Activated CD8-positive, alpha-beta T cell treated with anti-CD3 and anti-CD28 coated beads, Interleukin-2, amount 10 ng/mL, durations not matched to agents 7 days and 5 days (primary cell): ENCODE measurements at regions not wholly inside any gene's neighbourhood (a gene's known extent, or its start where the extent isn't known, plus 50 kb on each side); places are given as distances from the start of the nearest gene placed in this dataset.

Experiments
- ATAC-seq: fragments of 150-1000 bp; cut with Tn5 transposase; one replicate; pipeline ENCODE4 v1.10.0; 2021; ENCODE audit warnings: moderate library complexity
- CTCF ChIA-PET: fragments of 350-600 bp; sonication (Branson Sonifier 250); formaldehyde crosslinking; loops from one replicate; lab custom pipeline; 2021; ENCODE audit warnings: antibody characterized with exemption; lab: Charles Lee
- POLR2A ChIA-PET: fragments of 350-600 bp; sonication (Branson Sonifier 250); formaldehyde crosslinking; loops from one replicate; lab custom pipeline; 2021; ENCODE audit warnings: antibody characterized with exemption; lab: Charles Lee
- DNase-seq: peaks from one replicate; pipeline ENCODE4 v3.0.0-alpha.2; 2020
- H3K27ac Mint-ChIP-seq: one replicate; pipeline ENCODE4 v1.8.0; 2021; ENCODE audit warnings: mild to moderate bottlenecking, mixed read lengths
- H3K27me3 Mint-ChIP-seq: one replicate; pipeline ENCODE4 v1.8.0; 2021; ENCODE audit warnings: low read depth, mixed read lengths
- H3K36me3 Mint-ChIP-seq: one replicate; pipeline ENCODE4 v1.8.0; 2021; ENCODE audit warnings: low read depth, mixed read lengths
- H3K4me1 Mint-ChIP-seq: one replicate; pipeline ENCODE4 v1.8.0; 2021; ENCODE audit warnings: low read depth, mixed read lengths
- H3K4me3 Mint-ChIP-seq: one replicate; pipeline ENCODE4 v1.8.0; 2021; ENCODE audit warnings: mild to moderate bottlenecking, mixed read lengths
- H3K9me3 Mint-ChIP-seq: one replicate; pipeline ENCODE4 v1.8.0; 2022; ENCODE audit warnings: mixed read lengths; ENCODE audit not compliant: insufficient read depth

DNA sequence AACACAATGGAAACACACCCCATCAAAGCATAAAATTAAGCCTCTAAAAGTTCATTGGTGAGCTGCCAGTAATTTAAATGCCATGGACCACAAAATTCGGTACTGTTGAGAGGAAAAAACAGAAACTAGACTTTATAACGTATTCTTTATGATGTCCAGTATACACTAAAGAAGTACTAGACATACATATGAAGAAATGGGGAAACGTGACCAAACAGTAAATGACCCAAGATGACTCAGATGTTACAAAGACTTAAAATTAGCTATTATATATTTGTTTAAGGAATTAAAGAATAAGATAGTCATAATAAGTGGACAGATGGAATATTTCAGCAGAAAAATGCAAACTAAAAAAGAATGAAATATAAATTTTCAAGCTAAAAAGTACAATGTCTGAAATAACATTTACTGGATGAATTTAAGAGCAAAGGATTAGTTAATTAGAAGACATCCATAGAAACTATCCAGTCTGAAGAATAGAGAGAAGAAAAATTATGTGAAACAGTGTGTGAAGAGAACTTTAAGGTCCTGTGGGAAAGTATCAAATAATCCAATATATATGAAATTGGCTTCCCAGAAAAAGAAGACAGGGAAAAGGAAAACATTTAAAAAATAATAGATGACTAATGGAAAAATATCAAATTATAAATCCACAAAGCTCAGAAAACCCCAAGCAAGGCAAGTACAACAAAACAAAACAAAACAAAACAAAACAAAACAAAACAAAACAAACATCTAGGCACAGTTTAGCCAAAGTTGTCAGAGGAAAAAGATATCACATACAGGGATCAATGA lies 69.4 kb downstream of the SAMD9 start:
- ChIA-PET CTCF (interaction anchor here (0.6 to 2.2 kb wide), 4 partner anchors 12 to 444 kb away, joined by 3 to 5 read pairs (median 3); no protein-coding TSS in a partner anchor), POLR2A (no interaction called here)
- no peaks in the 10 kb centered on the region for H3K36me3 Mint-ChIP-seq
- no peak overlapping the region for H3K27ac Mint-ChIP-seq
- peaks cover 2% of the 10 kb centered on the region for H3K27me3 Mint-ChIP-seq
- H3K4me3 Mint-ChIP-seq = no peak overlapping the region
- ATAC-seq (no peak), DNase-seq (no peak)
- no peaks in the 10 kb centered on the region for H3K9me3 Mint-ChIP-seq
- peaks cover 3% of the 10 kb centered on the region for H3K4me1 Mint-ChIP-seq

DNA sequence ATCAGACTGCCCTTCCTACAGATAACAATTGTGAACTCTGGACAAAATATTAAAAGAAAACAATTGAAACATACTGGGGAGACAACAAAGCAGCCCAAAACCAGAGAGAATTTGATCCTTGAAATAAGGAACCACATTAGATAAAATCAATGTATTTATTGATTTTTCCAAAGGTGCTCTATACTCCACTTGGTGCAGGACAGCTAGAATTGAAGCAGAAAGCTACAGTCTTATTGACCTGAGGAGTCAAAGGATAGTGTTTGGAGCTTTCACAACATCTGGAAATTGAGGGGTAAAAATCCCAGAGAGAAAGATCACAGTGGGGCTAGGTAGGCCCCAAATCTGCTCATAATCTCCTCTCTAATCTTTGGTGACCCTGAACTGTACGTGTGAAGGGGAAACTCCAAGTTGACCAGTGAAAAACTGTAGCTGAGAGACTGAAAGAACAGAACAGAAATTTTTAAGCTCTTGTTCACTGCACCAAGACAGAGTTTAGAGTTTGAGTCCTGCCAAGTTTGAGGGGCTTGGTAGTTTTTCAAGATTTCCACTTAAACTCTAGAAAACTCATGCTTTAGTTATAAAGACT lies 70.2 kb downstream of the SAMD9 start:
- no peak overlapping the region for H3K27ac Mint-ChIP-seq
- H3K27me3 Mint-ChIP-seq = peaks cover 2% of the 10 kb centered on the region
- no peaks in the 10 kb centered on the region for H3K4me1 Mint-ChIP-seq
- ATAC-seq (no peak), DNase-seq (no peak)
- H3K4me3 Mint-ChIP-seq = no peak overlapping the region
- H3K9me3 Mint-ChIP-seq = no peaks in the 10 kb centered on the region
- ChIA-PET CTCF (interaction anchor here (0.6 to 2.2 kb wide), 3 partner anchors 11 to 443 kb away, joined by 3 to 5 read pairs (median 3); no protein-coding TSS in a partner anchor), POLR2A (no interaction called here)
- no peaks in the 10 kb centered on the region for H3K36me3 Mint-ChIP-seq

DNA sequence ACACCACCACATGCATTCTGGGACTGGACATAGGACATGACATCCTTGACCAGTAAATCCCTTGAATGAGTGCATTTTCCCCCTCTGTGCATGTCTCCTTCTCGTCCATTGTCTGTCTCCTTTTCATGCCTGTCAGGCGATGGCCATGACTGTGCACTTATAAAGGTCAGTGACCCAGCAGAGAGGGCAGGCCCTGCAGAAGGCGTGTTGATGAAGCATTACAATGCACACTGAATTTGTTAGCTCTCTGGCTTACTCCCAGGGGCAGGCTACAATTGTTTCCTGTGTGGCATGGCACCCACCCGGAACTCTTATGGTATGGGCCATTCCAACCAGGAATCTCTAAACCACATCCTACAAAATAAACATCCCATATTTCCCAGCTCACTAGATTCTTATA lies 71.1 kb downstream of the SAMD9 start:
- POLR2A ChIA-PET = no interaction called here
- Mint-ChIP-seq H3K4me1 (no peaks in the 10 kb centered on the region), H3K4me3 (no peak overlapping the region), H3K27ac (no peak overlapping the region), H3K27me3 (peaks cover 2% of the 10 kb centered on the region), H3K36me3 (no peaks in the 10 kb centered on the region), H3K9me3 (no peaks in the 10 kb centered on the region)
- CTCF ChIA-PET = no interaction called here
- no peak for DNase-seq
- ATAC-seq = no peak

DNA sequence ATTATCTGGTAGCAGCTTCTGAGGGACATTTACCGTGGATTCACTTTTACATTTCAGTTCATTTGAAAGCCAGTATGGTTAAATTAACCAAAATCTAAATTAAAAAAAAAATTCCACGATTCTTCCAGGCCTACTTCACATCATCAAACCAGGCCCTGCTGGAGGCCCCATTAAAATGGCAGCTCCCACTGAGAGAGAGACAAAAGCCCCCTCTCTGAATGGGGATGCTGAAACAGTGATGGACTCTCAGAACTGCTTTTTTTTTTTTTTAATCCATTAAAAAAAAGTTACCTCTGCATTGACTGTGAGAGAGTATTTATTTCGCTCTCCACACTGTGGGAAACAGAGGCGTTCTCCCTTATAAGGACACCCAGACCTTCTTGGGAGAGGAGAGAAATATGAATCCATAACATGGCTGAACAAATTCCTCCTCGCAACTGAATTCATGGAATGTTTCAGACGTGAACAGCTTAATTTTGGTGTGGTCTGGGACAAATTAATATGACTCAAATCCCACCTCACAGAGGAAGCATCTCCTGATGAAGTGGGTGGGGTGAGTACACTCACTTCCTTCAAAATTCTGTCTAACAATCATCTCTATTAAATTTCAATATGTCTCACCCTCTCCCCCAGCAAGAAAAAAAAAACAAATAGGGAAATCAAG lies 73.5 kb downstream of the SAMD9 start:
- Mint-ChIP-seq H3K27me3 (peaks cover 2% of the 10 kb centered on the region), H3K36me3 (no peaks in the 10 kb centered on the region), H3K9me3 (no peaks in the 10 kb centered on the region), H3K27ac (no peak overlapping the region), H3K4me1 (no peaks in the 10 kb centered on the region), H3K4me3 (no peak overlapping the region)
- DNase-seq (no peak), ATAC-seq (no peak)
- POLR2A ChIA-PET = no interaction called here
- CTCF ChIA-PET = interaction anchor here (1.2 kb wide), 1 partner anchor 423 kb away, joined by 3 read pairs; no protein-coding TSS in a partner anchor

- ATAC-seq = no peak
- Mint-ChIP-seq H3K4me3 (no peak overlapping the region), H3K4me1 (no peaks in the 10 kb centered on the region), H3K27me3 (peaks cover 2% of the 10 kb centered on the region), H3K36me3 (no peaks in the 10 kb centered on the region), H3K9me3 (no peaks in the 10 kb centered on the region), H3K27ac (no peak overlapping the region)
- no peak for DNase-seq
- ChIA-PET POLR2A (no interaction called here), CTCF (interaction anchor here (1.2 kb wide), 1 partner anchor 423 kb away, joined by 3 read pairs; no protein-coding TSS in a partner anchor)
Measured at GRCh38 chr7:93043385-93043985, 74.3 kb downstream of the SAMD9 start.

DNA sequence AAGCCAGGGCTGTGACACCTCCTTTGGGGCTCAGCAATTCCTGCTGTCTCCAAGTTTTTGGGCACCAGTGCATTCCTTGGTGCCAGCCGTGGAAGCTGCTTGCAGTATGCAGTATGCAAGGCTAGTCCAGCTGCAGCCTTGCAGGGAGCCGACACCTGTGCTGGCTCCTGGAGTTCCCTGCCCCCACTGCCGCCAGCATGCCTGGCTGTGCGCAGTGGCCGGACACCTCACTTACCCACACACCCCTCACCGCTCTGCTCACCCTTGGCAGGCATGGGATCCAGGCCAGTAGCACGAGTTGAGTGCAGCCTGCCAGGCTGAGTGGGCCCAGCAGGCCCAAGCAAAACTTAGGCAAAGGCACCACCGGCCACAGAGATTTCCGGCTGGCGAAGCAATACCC lies 77.4 kb downstream of the SAMD9 start:
- Mint-ChIP-seq H3K9me3 (no peaks in the 10 kb centered on the region), H3K27me3 (no peaks in the 10 kb centered on the region), H3K4me1 (peaks cover 14% of the 10 kb centered on the region), H3K36me3 (no peaks in the 10 kb centered on the region), H3K27ac (no peak overlapping the region), H3K4me3 (no peak overlapping the region)
- ChIA-PET POLR2A (no interaction called here), CTCF (interaction anchor here (1.5 kb wide), 1 partner anchor 430 kb away, joined by 4 read pairs; no protein-coding TSS in a partner anchor)
- no peak for DNase-seq
- no peak for ATAC-seq

- Mint-ChIP-seq H3K4me3 (no peak overlapping the region), H3K4me1 (peaks cover 14% of the 10 kb centered on the region), H3K27me3 (no peaks in the 10 kb centered on the region), H3K36me3 (no peaks in the 10 kb centered on the region), H3K9me3 (no peaks in the 10 kb centered on the region), H3K27ac (no peak overlapping the region)
- CTCF ChIA-PET = interaction anchor here (1.0 to 1.5 kb wide), 2 partner anchors 207 to 429 kb away, joined by 3 to 4 read pairs; no protein-coding TSS in a partner anchor
- POLR2A ChIA-PET = interaction anchor here (0.7 kb wide), 1 partner anchor 356 kb away, joined by 3 read pairs; no protein-coding TSS in a partner anchor
- no peak for ATAC-seq
- DNase-seq = no peak
Measured at GRCh38 chr7:93039786-93040185, 78.0 kb downstream of the SAMD9 start.

GRCh38 chr7:93039282-93039681 lies 78.5 kb downstream of the SAMD9 start:
- no peaks in the 10 kb centered on the region for H3K9me3 Mint-ChIP-seq
- no peak overlapping the region for H3K4me3 Mint-ChIP-seq
- DNase-seq (no peak), ATAC-seq (no peak)
- ChIA-PET CTCF (interaction anchor here (1.0 to 1.5 kb wide), 3 partner anchors 207 to 429 kb away, joined by 3 to 4 read pairs (median 3); no protein-coding TSS in a partner anchor), POLR2A (interaction anchor here (0.7 kb wide), 1 partner anchor 356 kb away, joined by 3 read pairs; no protein-coding TSS in a partner anchor)
- no peak overlapping the region for H3K27ac Mint-ChIP-seq
- no peaks in the 10 kb centered on the region for H3K36me3 Mint-ChIP-seq
- H3K4me1 Mint-ChIP-seq = peaks cover 14% of the 10 kb centered on the region
- H3K27me3 Mint-ChIP-seq = no peaks in the 10 kb centered on the region

GRCh38 chr7:93036807-93037206 lies 81.0 kb downstream of the SAMD9 start:
- Mint-ChIP-seq H3K4me1 (peaks cover 14% of the 10 kb centered on the region), H3K9me3 (peaks cover 9% of the 10 kb centered on the region), H3K27ac (no peak overlapping the region), H3K36me3 (no peaks in the 10 kb centered on the region), H3K27me3 (no peaks in the 10 kb centered on the region), H3K4me3 (no peak overlapping the region)
- peak; percentile 45 for DNase-seq
- peak; percentile 85 for ATAC-seq
- CTCF ChIA-PET = interaction anchor here (0.9 to 1.7 kb wide), 4 partner anchors 11 to 415 kb away, joined by 3 to 7 read pairs (median 3); no protein-coding TSS in a partner anchor
- POLR2A ChIA-PET = interaction anchor here (0.6 to 1.3 kb wide), 2 partner anchors 204 to 422 kb away, joined by 4 to 5 read pairs; no protein-coding TSS in a partner anchor

DNA sequence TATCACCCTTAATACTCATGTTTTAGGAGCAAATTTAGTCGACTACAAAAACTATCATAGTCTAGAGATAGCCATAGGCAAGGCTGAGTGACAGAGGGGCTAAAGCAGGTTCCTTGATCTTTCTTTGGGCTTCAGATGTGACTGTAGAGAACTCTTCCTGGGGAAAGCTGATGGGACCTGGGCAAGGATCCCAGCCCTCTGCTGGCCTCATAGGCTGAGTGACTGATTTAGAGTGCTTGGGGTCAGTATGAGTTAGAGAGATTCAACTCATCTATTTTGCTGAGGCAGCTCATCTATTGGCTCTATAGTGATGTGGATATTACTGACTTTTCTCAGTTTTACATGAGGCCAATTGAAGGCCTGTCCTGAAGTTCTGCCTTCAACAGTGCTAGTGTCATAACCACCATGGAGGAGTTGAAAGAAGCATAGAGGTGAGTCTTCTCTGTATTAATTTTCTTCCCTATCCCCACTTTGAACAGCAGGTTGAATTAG lies 81.6 kb downstream of the SAMD9 start:
- ATAC-seq = no peak
- no peaks in the 10 kb centered on the region for H3K36me3 Mint-ChIP-seq

DNA sequence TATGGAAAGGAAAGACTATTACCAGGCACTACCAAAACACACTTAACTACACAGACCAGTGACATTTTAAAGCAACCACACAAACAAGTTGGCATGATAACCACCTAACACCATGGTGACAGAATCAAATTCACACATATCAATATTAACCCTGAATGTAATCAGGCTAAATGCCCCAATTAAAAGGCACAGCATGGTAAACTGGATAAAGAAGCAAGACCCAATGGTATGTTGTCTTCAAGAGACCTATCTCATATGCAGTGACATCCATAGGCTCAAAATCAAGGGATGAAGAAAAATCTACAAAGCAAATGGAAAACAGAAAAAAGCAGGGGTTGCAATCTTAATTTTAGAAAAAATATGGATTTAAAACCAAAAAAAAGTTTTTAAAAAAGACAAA lies 86.0 kb downstream of the SAMD9 start:
- no peak for DNase-seq
- H3K9me3 Mint-ChIP-seq = peaks cover 16% of the 10 kb centered on the region
- peaks cover 4% of the 10 kb centered on the region for H3K36me3 Mint-ChIP-seq

More for the DNA sequence above, 81.6 kb downstream of the SAMD9 start:
- CTCF ChIA-PET = interaction anchor here (0.9 to 1.7 kb wide), 4 partner anchors 12 to 415 kb away, joined by 3 to 7 read pairs (median 3); no protein-coding TSS in a partner anchor
- POLR2A ChIA-PET = interaction anchor here (0.6 to 1.3 kb wide), 2 partner anchors 204 to 421 kb away, joined by 4 to 5 read pairs; no protein-coding TSS in a partner anchor
- Mint-ChIP-seq H3K4me3 (no peak overlapping the region), H3K9me3 (peaks cover 10% of the 10 kb centered on the region), H3K4me1 (peaks cover 14% of the 10 kb centered on the region), H3K27me3 (no peaks in the 10 kb centered on the region), H3K27ac (no peak overlapping the region)
- no peak for DNase-seq

More for the DNA sequence above, 86.0 kb downstream of the SAMD9 start:
- no peak for ATAC-seq
- no peak overlapping the region for H3K4me3 Mint-ChIP-seq
- H3K4me1 Mint-ChIP-seq = peaks cover 5% of the 10 kb centered on the region
- H3K27ac Mint-ChIP-seq = no peak overlapping the region
- POLR2A ChIA-PET = no interaction called here
- CTCF ChIA-PET = no interaction called here
- peaks cover 3% of the 10 kb centered on the region for H3K27me3 Mint-ChIP-seq
